ENCODE measurements at regions not wholly inside any gene's neighbourhood (a gene's known extent, or its start where the extent isn't known, plus 50 kb on each side); places are given as distances from the start of the nearest gene placed in this dataset.

DNA sequence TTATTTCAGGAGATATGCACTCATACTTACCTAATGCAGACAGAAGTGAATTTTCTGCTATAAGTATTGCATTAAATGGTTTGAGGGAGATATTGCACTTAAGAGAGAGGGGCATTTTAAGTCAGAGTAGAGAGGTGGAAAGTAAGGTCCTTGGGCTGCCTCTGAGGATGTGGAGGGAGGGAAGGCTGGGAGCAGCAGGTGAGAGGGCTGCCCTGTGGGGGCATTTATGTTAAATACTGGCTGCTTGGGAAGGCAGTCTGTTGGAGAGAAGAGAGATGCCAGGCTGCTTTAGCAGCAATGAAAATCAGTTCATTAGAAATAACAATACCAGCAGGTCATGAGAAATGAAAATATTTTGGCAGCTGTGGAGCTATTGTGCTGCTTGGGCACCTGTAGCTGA is 576.2 kb upstream of the HS6ST1 start:
- no peak for DNase-seq (ENCODE audit: low spot score)

DNA sequence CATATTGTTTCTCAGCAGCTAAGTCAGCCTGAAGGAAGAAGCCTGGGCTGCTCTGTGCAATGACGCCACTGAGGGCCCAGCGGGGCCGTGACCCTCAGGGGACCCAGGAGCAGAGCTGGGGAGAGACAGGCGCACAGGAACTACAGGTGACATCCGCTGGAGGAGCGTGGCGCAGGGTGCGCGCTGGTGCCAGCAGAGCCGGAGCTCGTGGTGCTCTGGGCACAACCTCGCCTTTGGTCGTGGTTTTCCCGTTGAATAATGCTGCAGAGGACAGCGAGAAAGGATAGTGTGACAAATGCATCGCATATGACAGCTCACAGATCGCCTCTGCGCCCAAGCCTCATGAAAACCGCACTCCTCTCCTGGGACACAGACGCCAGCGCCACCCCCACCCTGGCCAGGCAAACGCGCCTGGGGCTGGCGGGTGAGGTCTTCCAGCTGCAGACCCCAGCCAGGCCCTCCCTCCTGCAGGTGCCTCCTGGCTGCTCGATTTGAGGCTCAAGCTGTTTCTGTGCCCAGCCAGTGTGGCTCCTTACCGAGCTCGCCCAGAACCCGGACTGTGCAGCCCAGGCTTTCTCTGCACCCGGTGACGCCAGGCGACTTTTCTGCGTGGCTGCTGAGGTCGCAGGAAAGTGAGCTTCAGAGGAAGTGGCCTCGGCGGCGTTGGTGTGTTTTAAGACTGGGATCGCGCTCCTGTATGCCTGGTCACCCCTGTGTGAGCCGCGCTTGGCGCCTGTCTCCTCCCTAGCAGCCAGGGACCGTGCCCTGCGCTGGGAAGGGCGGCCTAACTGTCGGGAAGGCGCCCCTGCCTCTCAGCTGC is 583.1 kb upstream of the HS6ST1 start:
- DNase-seq (ENCODE audit: low spot score) = no peak

- DNase-seq (ENCODE audit: low spot score) = no peak
Measured at GRCh38 chr2:128903637-128904036, 585.0 kb upstream of the HS6ST1 start.

DNA sequence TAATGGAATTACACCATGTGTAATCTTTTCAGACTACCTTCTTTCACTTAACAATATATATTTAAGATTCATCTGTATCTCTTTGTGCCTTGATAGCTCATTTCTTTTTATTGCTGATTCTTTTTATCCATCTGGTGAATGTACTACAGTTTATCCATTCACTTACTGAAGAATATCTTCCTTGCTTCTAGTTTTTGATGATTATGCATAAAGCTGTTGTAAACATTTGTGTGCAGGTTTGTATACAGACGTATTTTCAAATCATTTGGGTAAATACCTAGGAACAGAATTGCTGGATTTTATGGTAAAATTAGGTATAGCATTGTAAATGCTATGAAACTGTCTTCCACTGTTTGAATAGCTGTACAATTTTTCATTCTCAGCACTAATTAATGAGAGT is 592.6 kb upstream of the HS6ST1 start:
- DNase-seq (ENCODE audit: low spot score) = no peak

DNA sequence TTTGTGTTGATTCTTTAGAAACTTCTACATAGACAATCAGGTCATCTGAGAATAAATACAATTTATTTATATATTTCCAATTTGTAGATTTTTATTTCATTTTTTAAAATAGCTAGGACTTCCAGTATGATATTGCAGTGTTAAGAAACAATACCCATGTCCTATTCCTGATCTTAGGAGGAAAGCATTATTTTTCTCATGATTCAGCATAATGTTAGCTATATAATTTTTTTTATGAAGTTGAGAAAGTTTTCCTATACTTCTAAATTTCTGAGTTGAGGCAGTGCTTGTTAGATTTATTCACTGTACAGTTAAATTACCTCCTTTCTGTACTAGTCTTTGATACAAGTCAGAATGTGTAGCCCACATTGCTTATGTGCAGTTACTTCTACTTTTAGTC is 595.7 kb upstream of the HS6ST1 start:
- DNase-seq (ENCODE audit: low spot score) = no peak

DNA sequence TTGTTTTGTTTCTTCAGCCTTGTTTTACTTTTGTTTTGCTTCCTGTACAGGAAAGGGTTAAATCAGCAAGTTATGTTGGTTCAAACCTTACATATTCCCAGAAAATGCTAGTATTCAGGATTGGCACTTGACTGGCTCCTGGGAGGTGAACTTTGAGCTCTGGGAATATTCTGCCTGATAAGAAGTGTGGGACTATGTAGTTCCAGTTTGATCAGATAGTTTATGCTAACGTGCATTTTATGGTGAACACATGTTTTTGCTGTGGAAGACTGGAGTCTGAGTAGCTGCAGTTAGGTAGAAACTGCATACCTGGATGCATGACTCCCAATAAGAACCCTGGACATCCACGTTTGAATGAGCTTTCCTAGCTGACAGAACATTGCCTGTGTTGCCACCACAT is 603.1 kb upstream of the HS6ST1 start:
- DNase-seq (ENCODE audit: low spot score) = no peak

DNA sequence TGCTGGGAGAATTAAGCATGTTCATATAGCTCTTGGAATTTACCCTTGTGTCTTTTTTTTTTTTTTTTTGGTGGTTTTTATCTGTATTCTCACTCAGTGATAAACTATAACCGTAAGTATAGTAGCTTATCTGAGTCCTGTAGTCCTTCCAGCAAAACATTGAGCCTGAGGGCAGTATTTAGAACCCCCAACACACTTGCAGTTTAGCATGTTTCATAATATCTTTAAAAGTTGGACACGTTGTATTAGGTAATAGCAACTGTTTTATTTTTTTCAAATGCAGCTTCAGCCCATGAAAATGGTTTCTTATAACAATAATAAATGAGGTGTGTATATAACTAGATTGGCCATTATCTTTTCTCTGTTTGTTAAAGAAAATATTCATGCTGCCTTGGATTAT is 603.5 kb upstream of the HS6ST1 start:
- no peak for DNase-seq (ENCODE audit: low spot score)

DNA sequence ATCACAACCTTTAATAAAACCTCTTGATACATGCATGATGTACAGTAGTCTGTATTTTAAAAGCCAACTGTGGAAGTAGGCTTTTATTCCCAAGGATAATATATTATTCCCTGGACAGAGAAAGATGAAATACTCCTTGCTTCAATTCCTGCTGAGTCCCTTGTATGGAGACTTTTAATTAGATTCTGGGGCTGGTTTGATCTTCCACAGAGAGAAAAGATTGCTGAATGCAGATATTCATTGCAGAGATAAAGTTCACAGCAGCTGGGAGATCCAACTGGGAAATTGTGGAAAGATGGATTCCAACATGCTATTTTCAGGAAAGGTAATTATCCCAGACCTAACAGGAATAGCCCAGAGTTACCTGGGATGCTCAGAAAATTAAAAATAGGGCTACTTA is 607.0 kb upstream of the HS6ST1 start:
- no peak for DNase-seq (ENCODE audit: low spot score)

- DNase-seq (ENCODE audit: low spot score) = no peak
Measured at GRCh38 chr2:128930101-128930500, 611.4 kb upstream of the HS6ST1 start.

- no peak for DNase-seq (ENCODE audit: low spot score)
Measured at GRCh38 chr2:128940378-128940777, 621.7 kb upstream of the HS6ST1 start.

GRCh38 chr2:128941751-128942150 is 623.1 kb upstream of the HS6ST1 start:
- DNase-seq (ENCODE audit: low spot score) = no peak

DNA sequence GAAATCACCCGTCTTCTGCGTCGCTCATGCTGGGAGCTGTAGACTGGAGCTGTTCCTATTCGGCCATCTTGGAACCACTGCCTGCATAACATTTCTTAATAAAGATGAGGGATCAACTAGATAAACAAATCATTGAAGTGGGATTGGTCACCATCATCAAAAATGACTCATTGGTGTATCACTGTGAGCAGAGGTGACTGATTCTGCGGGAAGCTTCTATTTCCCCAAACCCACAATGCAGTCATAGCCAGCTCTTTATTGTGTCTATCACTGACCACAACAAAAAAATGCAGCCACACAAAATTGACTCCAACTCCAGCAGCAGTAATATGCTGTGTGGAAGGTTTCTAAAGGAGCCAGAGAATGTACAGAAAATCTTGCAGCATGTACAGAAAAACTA is 630.7 kb upstream of the HS6ST1 start:
- DNase-seq (ENCODE audit: low spot score) = no peak

DNA sequence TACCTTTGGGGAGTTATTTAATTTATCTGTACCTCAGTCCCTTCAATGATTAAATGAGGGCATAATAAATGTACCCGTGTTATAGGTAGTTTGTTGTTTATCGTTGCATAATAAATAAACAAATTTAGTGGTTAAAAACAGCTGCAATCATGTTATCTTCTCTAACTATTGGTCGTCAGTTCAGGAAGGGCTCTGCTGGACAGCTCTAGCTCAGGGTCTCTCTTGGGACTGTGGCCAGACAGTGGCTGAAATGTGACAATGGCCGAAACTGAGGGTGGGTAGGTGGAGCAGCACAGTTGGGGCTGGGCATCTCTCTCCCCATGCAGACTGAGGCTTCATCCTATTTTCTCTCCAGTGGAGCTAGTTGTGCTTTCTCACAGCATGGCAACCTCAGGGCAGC is 632.1 kb upstream of the HS6ST1 start:
- no peak for DNase-seq (ENCODE audit: low spot score)

DNA sequence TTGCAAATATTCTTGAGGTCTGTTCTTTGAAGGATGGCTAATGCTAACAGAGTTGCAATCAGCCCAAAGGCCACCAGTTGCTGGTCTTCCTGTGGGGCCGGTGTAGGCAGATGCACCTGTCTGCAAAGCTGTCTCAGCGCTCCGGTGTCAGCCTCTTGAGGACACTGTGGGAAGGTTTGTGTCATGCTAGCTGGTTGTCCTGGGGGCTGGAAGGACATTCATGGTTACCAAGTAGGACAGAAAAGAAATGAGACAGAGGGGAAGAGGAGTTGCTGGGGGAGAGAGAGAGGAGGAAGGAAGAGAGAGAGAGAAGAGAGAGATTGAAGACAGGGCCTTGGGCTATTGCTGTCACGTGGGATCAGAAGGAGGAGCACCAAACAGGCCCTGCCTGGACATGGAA is 639.6 kb upstream of the HS6ST1 start:
- no peak for DNase-seq (ENCODE audit: low spot score)

GRCh38 chr2:128967646-128968045 is 649.0 kb upstream of the HS6ST1 start:
- DNase-seq (ENCODE audit: low spot score) = no peak

DNA sequence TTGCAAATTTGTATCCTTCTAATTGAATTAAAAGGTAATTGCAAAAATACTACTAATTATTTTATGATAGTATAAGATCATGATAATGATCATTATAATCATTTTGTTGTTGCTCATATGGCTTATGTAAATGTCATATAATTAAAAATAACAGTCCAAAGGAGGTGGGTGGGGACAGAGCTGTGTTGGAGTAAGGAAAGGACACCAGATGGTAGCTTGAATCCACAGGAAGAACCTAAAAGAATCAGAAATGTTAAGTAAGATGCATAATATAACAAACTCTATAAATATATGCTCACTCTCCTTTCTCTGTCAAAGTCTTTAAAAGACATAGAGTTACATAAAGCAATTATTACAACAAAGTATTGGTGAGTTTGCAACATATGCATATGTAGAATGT is 650.7 kb upstream of the HS6ST1 start:
- DNase-seq (ENCODE audit: low spot score) = no peak

- no peak for DNase-seq (ENCODE audit: low spot score)
Measured at GRCh38 chr2:128970332-128971116, 651.9 kb upstream of the HS6ST1 start.

DNA sequence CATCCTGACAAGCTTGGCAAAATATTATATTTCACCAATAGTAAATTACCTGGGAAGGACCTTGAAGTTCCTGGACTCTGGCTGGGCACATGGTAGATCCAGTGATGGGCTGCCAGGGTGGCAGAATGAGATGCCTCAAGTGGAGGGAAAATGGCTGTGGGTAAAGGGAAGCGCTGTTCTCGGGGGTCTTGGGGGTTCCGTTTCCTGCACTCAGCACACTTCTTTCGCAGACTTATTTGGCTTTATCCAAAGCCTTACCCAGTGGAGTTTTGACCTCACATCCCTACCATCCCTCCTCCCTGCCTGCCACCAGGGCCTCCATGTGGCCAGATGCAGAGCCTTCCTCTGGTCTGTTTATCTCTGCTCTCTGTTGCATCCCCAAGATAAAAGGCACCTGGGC is 654.9 kb upstream of the HS6ST1 start:
- no peak for DNase-seq (ENCODE audit: low spot score)

- no peak for DNase-seq (ENCODE audit: low spot score)
Measured at GRCh38 chr2:128978212-128978611, 659.5 kb upstream of the HS6ST1 start.

DNA sequence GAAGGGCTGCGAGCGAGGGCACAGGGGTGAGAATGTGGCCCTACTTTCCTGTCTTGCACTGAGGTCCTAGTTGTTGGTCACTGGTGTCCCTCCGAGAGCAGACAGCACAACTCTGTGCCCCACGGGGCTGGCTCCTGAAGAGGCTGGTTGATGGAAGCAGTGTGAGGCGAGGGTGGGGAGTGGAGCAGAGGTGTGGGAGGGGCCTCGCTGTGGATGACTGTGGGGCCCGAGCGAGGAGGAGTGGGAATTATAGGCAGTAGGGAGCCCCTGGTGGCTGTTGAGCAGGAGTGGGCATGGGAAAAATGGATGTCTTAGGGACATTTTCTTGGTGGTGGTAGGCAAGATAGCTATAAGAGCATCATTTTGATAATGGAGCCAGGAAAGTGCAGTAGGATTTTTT is 660.5 kb upstream of the HS6ST1 start:
- DNase-seq (ENCODE audit: low spot score) = no peak

- DNase-seq (ENCODE audit: low spot score) = no peak
Measured at GRCh38 chr2:128980475-128980874, 661.8 kb upstream of the HS6ST1 start.

- no peak for DNase-seq (ENCODE audit: low spot score)
Measured at GRCh38 chr2:128981353-128981752, 662.7 kb upstream of the HS6ST1 start.

- DNase-seq (ENCODE audit: low spot score) = no peak
Measured at GRCh38 chr2:128982001-128982400, 663.3 kb upstream of the HS6ST1 start.

DNA sequence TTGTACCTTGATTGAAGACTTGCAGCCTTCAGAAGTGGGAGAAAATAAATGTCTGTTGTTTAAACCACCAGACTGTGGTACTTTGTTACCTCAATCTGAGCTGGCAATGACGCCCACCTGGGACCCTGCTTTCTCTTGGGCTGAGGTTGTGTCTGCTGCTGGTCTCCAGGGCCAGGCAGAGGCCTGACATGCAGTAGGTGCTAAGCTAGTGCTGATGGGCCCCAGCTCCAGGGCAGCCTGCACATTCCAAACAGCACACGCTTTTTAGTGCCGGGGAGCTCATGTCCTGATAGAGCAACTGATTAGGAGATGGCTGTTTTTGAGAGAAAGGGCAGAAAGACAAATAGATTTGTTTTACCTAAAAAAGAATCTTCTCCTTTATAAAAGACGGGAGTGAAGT is 664.0 kb upstream of the HS6ST1 start:
- no peak for DNase-seq (ENCODE audit: low spot score)
